ENCODE measurements at regions not wholly inside any gene's neighbourhood (a gene's known extent, or its start where the extent isn't known, plus 50 kb on each side); places are given as distances from the start of the nearest gene placed in this dataset.

- Histone ChIP-seq H3K27ac (no peak overlapping the region), H3K27me3 (no peaks in the 10 kb centered on the region), H3K36me3 (no peaks in the 10 kb centered on the region), H3K9me3 (no peaks in the 10 kb centered on the region), H3K4me3 (no peak overlapping the region), H3K4me1 (no peaks in the 10 kb centered on the region)
- DNase-seq, result no peak
- WGBS, 2 donors, result 50 to 91% methylated on average over 2 of the region's 2 CpGs
- no peak for TF ChIP-seq EP300 (IDR thresholded peaks at IDR 0.05)
- no peak for TF ChIP-seq POLR2AphosphoS5 (IDR thresholded peaks at IDR 0.05)
- TF ChIP-seq CTCF (IDR thresholded peaks at IDR 0.05), result no peak
- TF ChIP-seq POLR2A (IDR thresholded peaks at IDR 0.05), result no peak
- intact Hi-C loops (cut with DNase I), result no loop called here
These were observed 111.9 kb upstream of the CALN1 start for GRCh38 chr7:72524037-72524436.

DNA sequence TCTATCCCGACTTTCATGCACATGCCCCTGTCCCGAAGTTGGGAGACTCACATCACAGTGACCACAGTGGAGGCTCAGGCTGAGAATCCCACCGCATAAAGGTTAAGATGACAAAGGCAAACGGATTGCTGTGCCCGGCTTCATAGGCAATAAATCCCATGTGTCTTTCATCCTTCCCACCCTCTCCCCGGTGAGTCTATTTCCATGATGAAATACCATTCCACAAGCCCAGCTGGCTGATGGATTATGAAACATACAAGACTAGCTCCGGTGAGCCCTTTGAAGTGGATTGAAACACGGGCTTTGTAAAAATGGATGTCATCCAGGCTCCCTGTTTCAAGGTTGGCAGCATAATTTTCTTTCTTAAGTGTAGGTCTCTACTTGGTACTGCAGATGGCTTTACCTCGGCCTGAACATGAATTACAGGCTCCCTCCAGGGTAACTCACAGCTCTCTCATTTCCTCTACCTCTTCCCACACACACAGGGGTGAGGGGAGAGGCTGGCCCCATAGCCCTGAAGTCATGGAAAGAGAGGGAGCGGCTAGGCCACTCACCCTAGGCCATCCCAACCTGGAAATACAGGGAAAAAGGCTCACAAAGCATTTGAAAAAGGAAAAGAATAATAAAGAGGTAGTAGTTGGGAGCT, 92.0 kb upstream of the CALN1 start:
- Histone ChIP-seq H3K36me3 (no peaks in the 10 kb centered on the region), H3K9me3 (peaks cover 0 to 3% (median 0%) of the 10 kb centered on the region in 4 donors), H3K27ac (no peak overlapping the region), H3K27me3 (no peaks in the 10 kb centered on the region), H3K4me1 (no peaks in the 10 kb centered on the region), H3K4me3 (no peak overlapping the region)
- TF ChIP-seq POLR2A (IDR thresholded peaks at IDR 0.05), result no peak
- TF ChIP-seq EP300 (IDR thresholded peaks at IDR 0.05), result no peak
- TF ChIP-seq CTCF (IDR thresholded peaks at IDR 0.05), result no peak
- intact Hi-C loops (cut with DNase I), result no loop called here
- 72 to 78% methylated on average over 10 of the region's 10 CpGs for WGBS, 2 donors
- DNase-seq, result no peak

DNA sequence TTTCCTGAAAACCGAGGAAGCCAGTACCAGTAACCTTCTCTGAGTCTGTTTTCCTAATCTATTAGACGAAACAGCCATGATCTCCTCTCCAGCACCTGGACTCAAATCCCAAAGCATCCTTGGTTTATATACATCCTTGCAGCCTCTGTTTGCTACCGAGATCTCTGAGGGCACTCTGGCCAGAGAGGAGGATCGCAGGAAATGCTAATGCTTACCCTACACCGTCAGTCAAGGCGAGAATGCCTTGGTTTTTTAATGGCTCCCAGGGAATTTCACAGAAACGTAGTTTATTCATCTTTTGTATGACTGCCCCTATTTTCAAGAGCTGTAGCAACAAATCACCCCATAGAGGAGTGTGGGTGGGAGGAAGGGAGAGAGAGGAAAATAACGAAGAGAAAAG, 91.5 kb upstream of the CALN1 start:
- H3K9me3 ChIP-seq, result peaks cover 0 to 3% (median 0%) of the 10 kb centered on the region in 4 donors
- H3K27ac ChIP-seq, result no peak overlapping the region
- H3K36me3 ChIP-seq, result no peaks in the 10 kb centered on the region
- intact Hi-C loops (cut with DNase I), result no loop called here
- DNase-seq, result no peak
- H3K4me3 ChIP-seq, result no peak overlapping the region
- no peaks in the 10 kb centered on the region for H3K27me3 ChIP-seq
- WGBS, 2 donors, result 59 to 64% methylated on average over 8 of the region's 8 CpGs
- TF ChIP-seq CTCF (IDR thresholded peaks at IDR 0.05) (no peak), POLR2A (IDR thresholded peaks at IDR 0.05) (no peak), EP300 (IDR thresholded peaks at IDR 0.05) (no peak), POLR2AphosphoS5 (IDR thresholded peaks at IDR 0.05) (no peak)
- no peaks in the 10 kb centered on the region for H3K4me1 ChIP-seq

GRCh38 chr7:72494807-72495206, 82.7 kb upstream of the CALN1 start:
- Histone ChIP-seq H3K27ac (no peak overlapping the region), H3K27me3 (no peaks in the 10 kb centered on the region), H3K4me3 (no peak overlapping the region), H3K36me3 (no peaks in the 10 kb centered on the region), H3K4me1 (no peaks in the 10 kb centered on the region), H3K9me3 (peaks cover 0 to 9% (median 2%) of the 10 kb centered on the region in 4 donors)
- TF ChIP-seq POLR2A (IDR thresholded peaks at IDR 0.05), result no peak
- TF ChIP-seq POLR2AphosphoS5 (IDR thresholded peaks at IDR 0.05), result no peak
- no peak for TF ChIP-seq EP300 (IDR thresholded peaks at IDR 0.05)
- TF ChIP-seq CTCF (IDR thresholded peaks at IDR 0.05), result no peak
- WGBS, 2 donors, result 93 to 94% methylated on average over 2 of the region's 2 CpGs
- intact Hi-C loops (cut with DNase I), result no loop called here
- no peak for DNase-seq

Measured in sigmoid colon (tissue), 6 donors.